HG03103 (cell line): ENCODE measurements at regions not wholly inside any gene's neighbourhood (a gene's known extent, or its start where the extent isn't known, plus 50 kb on each side); places are given as distances from the start of the nearest gene placed in this dataset.

Experiments used
- ATAC-seq: cut with Tn5 transposase; IDR thresholded peaks from one replicate; pipeline ENCODE4 v1.9.1; 2021; ENCODE audit warnings: low read depth; ENCODE audit not compliant: unreplicated experiment

DNA sequence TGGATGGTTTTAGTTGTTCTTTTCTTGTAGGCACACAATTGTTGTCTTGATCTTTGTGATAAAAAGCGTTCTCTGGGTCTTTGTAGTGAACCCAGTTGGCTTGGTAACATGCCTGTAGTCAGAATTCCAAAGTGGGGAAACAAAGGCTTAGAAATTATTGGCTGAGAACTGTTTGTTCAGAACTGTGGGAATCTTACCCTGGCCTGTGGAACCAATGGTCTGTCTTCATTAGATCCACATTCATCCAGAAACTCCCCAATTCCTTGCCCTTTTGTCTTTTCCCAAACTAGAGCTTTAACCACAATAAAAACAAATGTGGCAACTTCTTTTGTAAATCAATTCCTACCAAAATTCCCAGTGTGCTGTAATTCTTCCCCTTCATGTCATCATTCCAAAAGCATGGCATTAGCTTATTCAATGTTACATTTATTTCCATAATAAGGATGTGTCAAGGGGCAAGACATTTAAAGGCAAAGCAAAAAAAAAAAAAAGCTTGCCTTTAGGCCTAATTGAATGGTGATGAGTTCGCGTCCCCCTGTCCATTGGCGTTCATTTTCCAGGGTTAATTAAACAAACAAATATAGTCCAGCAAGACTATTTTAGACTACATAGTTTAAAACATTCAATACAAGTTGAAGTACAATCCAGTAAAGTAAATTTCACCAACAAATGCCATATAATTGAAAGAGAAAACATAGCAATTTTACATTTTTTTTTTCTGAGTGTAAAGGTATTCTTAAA, 249.8 kb upstream of the ZNF608 start:
- no peak for ATAC-seq

DNA sequence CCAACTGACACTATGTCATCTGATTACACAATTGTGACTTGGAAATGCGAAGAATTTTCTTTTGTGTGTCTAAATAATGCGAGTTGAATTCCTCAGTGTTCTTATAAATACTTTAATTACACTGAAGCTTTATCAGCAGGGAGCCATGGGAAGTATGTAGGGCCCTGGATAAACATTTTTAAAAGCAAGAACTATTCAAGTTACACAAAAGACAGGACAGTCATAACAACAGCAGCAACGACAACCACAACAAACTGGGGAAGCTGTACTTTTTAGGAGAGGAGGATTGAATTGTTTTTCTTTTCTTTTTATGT, 250.3 kb upstream of the ZNF608 start:
- no peak for ATAC-seq

DNA sequence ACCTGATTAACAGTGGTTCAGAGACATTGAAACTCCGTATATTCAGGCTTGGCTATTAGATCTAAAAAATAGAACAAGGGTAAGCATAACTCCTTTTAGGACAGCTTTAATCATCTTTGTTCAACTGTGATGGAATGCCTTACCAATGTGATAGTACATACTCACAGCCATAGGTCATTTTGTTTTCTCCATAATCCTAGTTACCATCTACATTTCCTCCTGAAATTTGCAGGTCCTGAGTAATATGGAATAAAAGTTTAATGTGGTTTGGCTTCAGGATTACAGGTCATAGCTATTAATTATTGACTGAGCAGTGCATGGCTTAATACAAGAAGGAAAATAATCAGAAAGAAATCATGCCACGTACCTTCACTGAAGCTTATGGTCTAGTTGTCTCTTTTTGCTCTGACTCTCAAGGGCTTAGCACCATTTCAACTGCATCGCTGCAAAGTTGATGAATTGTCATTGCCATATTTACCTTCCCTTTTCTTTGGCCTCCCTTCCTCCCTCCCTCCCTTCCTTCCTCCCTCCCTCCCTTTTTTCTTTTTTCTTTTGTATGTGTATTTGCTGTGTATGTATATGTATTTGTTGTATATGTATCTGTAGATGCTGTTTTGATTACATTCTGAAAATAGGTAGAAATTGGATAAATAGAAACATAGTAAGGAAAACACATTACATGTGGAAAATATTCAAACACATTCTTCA, 250.9 kb upstream of the ZNF608 start:
- no peak for ATAC-seq

DNA sequence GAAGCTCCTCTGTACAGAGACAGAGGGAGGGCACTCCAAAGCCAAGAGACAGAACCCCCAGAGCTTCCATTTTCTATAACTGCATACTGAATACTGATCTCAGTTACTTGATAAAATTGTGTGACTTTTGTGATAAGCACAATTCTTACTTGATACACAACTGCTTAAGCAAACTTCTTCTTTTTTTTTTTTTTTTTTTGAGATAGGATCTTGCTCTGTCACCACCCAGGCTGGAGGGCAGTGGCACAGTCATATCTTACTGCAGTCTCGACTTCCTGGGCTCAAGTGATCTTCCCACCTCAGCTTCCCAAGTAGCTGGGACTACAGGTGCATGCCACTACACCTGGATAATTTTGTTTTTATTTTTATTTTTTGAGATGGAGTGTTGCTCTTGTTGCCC, 252.1 kb upstream of the ZNF608 start:
- ATAC-seq: no peak

DNA sequence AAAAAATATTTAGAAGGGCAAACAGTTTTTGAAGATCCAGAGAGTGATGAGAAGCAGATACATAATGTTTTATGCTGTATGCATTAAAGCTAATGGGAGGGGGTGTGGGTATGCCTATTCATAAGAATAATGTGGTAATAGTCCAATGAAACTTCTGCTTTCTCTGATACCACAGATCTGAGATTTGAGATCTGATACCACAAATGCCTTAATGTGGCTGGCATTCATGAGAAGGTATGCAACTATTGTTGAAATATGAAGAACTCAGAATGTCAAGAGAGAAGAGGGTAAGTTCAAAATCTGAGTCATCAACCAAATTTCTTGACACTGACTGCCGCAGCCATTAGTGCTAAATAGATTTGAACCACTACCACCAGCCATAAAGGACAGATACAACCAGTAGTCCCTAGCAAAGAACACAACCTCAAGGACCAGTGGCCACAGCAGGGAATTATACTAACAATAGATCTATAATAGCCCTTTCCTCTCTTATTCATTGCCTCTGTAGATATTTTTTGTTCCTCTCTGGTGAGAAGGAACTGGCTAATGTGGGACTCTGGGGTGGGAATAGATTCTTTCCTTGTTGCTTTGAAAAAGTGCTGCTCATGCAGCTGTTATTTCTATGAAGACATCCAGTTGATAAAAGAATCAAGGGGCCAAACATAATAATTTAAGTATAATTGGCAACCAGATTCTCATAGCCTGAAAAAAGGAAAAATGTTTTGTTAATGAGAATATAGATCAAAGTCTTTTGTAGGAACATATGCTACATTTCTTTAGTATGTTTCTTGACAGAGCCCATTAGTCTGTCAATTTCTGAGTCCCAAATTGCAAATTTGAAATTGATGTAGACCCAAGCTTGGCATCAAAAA, 256.5 kb upstream of the ZNF608 start:
- no peak for ATAC-seq

DNA sequence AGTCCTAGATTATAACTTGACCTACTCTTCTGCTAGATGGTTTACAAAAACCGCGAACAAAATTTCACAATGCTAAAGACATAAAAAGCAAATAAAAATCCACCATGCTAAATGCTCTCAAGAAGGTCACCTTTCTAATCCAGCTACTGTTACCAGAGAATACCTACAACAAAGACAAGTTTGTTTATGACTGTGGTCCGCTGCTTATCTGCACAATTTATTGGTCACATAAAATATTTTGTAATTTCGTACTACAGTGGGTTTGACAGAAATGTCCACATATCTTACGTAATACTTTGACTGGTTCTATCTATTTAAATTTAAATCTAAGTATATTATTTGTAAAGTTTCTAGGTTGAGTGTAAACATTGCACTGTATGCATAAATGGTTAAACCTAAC, 257.6 kb upstream of the ZNF608 start:
- no peak for ATAC-seq

DNA sequence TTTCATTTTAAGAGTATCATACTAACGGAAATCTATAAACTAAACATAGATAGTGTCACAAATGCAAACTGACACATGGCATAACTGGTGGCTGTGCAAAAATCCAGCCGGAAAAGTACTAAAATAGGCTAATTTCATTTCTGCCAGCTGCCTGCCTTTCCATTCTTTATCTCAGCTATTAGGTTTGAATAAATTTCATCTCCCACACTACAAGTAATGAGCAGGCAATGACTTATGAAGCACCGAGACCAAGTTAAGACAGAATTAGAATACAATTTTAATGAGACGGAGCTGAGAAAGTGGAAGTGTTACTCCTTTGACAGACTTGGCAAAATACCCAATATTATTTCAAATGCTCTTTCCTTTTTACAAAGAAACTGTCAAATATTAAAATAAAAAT, 258.8 kb upstream of the ZNF608 start:
- ATAC-seq: no peak

DNA sequence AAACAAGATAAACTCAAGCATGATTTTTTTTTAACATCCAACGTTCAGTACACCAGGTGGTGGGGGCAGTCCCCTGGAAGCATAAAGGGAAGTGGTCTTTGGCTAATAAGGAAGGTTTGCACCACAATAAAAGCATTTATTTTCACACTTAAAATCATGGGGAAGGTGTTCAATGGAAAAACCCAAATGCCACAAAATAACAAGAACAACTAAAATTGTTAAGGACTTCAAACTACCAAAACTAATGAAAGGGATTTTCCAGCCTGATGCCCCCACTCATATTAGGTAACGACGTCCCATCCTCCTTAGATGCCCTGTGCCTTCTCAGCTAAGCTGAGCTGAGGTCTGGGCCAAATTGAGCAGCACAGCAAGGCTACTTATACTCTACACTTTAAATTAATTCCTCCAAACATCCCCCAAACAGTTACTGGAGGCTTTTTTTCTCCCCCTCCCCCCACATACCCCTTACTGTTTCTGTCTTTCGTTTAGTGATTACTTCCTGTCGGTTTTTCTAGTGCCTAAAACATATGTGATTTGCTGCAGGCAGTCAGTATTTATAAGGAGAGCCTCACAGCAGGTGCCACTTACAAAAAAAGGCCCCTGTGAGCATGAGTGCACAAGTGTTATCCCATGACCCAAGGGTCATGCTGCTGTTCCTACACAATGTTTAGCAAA, 259.7 kb upstream of the ZNF608 start:
- ATAC-seq: peak; percentile 61

DNA sequence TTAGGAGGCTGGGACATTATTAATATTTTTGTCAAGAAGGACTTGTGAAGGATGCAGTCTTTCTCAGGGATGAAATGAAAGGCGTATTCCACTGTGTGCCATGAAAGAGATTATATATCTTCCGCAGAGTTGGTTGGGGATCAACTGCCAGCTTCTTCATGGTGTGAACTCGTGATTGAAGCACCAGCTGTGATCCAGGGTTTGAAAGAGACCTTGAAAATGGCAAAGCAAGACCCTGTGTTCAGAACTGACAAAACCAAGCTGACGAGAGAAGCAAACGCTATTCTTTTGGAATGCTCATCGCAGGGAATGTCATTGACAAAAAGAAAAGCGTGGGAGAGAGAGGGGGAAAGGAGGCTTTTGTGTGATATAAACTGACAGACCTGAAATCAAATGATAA, 263.9 kb upstream of the ZNF608 start:
- no peak for ATAC-seq

DNA sequence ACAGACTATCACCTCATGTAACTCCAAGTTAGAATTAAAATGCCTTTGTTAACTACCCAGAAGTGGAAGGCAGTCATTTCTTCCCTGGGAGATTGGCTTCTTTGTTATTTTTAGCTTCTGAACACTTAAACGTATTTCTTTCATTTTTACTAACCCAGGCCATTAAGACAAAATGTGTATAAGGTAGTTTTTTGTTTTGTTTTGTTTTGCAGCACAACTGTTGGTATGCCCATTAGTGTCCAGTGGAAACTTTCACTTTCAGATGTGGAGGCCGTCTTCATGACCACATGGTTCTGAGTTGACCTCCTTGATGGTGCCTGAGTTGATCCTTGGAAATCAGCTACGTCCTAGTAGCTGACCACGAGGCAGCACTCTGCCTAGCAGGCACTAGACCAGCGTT, 264.6 kb upstream of the ZNF608 start:
- ATAC-seq: peak; percentile 38

DNA sequence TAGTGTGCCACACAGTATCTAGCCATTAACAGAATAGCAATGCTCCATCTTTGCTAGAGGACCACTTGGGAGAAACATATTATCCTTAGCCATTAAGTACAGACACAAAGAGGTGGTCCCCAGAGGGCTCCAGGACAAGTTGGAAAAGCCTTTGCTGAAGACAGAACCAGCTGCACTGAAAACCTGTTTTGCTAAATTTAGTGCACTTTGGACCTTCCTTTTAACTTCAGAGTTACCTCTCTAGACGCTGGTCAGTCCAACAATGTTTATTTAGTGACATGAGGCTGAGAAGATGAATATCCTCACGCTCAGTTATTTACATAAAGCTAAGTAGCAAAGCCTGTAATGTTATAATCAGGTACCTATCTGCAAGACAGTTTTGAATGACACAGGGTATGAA, 265.0 kb upstream of the ZNF608 start:
- peak; percentile 4 for ATAC-seq

DNA sequence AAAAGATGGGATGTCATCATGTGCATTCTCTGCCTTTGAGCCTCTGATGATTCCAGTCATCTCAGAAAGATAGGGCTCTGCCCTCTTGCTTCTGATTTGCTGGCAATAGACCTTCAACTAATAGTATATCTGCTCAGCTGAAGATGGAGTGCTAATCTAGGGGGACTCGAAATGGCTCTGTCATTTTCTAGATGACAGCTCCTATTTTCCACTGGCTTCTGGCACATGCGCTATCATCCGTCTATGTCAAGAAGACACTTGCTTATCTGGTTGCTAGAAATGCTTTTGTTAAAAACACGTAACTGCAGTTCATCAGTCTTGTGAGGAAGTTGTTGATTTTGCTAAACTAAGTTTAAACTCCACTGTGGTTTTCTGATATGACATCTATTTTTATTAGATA, 265.5 kb upstream of the ZNF608 start:
- no peak for ATAC-seq

DNA sequence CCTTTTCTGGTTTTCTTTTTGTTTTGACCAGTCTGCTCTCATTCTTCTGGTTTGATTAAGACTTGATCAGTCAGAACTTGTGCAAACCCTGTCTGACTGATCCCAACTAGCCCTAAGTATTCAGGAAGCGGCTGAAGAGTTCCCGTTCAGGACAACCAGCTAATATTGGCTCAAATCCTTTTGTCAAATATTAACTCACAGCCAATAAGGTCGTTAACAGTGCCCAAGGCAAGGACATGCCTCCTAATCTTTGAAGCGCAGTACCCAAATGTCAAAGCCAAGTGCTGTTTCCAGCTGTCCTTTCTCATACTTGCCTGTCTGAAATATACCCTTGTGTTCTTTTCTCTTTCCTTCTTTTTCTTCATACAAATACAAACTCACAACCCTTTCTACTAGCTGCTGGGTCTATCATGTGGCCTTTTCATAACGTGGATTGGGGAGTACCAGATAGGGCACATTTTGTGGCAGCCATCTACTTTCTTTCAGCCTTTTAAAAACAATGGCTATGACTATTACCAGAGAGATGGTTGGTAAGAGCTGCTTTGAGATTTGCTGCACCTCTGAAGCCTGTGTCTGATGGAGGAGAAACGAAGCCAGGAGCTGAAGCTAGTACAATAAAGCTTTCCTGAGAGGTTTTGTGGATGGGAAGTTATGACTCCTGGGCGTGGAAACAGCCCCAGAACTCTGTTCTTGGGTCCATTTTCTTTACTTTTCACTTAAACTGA, 266.4 kb upstream of the ZNF608 start:
- no peak for ATAC-seq

DNA sequence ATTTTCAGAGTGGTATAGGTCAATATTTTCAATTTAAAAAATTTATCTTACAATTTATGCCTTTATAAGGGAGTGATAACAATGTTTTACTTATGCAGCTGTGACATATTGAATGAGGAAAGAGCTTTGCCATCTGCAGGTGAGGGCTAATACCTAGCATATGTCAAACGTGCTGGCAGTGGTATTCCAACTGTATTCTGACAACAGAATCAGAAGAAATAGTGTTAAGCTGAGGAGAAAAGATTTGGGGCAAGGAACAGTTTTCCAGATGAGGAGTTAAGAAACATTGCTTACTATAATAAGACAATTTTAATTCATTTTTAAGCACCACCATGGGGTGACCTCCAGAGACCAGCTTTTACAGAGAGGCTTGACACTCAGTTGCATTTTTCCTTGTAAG, 267.8 kb upstream of the ZNF608 start:
- ATAC-seq: no peak

DNA sequence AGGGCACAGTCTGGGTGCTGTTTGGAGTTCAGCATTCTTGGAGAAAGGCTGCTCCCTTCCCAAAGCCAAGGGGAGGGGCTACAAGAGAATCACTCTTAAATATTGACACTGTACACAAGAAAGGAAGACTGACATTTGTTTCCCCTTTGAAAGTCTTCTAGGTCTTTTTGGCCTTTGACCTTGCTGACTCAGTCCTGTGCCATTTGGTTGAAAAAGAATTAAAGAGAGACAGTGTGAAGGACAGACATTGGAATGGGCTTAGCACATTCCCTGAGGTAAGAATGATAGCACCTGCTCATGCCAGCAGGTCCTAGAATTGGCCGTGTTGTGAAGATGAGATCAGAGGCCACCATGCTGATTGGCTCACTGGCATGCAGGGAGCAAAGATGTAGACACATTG, 271.4 kb upstream of the ZNF608 start:
- ATAC-seq: no peak

DNA sequence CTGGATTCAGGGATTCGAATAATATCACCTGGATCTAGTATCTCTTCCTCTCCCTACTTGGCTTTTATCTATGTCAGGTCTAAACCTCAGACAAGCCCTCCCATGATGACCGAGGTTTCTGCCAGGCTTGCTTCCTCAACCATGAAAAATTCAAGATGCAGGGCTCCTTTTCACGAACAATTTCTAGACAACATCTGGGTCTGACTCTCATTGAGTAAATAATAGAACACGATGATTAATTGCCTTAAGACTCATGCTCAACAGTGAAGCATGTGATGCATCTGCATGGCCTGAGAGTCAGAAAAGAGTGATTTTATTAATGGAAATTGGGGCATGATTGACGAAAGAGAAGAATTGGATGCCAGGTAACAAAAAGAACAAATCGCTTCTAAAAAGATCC, 277.2 kb upstream of the ZNF608 start:
- ATAC-seq: no peak

DNA sequence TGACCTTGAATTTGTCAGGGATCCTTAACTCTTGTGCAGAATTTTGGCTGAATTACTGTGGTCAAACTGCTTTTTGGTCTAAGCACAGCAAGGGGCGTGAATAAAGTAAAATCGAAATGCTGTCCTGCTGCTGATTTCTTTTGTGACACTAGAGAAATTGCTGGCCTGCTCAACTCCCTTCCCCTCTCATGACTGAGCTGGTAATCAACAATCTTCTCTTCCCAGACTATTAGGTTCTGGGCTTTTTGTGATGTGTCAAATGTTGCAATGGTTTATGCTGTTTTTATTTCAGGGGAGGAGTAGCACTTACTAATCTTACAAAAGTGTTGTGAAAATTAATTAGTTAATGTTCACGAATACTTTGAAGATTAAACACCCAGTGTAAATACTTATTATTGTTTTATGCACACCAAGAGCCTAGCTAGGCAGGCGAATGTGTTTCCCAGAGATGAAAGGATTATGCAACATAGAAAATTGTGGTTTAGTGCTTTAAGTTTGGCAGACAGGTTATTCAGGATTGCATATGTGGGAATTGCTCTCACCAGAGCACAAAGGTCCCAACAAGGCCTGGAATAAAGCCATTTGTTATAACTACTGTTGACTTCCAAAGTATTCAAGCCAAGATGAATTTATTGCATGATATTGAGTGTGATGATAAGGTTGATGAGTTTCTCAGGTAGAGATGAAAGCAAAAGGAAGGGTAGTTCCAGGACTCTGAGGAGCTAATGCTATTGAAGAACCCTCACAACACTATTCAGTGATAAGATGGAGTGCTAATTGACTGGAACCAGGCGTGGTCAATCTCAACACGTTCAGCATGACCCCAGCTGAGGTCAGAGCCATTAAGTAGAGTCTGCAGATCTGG, 280.7 kb upstream of the ZNF608 start:
- no peak for ATAC-seq

DNA sequence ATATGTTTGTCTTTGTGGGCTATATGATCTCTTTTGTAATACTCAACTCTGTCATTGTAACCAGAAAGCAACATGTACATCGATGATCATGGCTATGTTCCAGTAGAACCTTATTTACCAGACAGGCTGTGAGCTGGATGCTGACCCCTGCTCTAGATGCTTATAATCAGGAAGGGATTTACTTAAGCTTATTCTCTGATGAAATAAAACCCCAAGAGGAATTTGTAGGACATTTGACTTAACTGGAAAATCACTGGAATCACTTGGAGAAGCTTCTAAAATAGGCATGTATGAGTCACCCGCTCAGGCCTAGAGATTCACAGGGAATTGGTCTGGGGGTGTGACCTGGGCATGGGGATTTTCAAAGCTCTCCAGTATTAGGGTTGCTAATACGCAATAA, 285.8 kb upstream of the ZNF608 start:
- ATAC-seq: no peak

DNA sequence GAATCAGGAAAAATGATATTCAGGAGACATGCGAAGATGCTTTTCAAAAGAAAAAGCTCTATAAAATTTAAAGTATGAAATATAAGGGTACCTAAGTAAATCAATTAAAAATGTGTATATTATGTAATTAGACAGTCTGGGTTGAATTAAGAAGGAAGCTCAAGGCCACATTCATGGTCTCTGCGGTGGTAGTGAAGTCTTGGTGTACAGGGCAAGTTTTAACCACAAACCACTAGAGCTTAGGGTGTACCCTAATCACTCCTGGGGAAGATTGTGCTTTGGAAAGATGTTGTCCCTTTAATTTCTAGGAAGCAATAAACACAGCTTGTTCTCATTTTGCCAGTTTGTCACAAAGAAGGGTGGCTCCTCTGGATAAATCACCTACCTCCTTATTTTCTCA, 287.2 kb upstream of the ZNF608 start:
- ATAC-seq: no peak

DNA sequence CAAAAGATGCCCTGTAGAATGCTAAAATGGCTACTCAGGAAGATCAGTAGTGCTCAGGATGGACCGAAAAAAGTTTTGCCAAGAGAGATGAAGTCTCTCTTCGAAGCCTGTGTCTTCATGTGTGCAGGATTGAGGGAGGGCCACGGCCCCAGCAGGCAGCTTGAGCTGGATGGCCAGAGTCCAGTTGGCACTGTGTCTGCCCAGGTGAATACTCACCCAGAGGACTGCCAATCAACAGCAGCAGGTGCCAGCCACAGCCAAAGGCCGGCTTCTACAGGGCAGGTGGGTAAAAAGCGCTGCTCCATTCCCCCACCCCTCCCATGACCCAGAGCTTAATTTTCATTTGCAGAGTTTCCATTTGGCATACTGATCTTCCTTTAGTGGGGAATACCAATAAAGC, 287.9 kb upstream of the ZNF608 start:
- ATAC-seq: no peak
